ENCODE measurements at regions not wholly inside any gene's neighbourhood (a gene's known extent, or its start where the extent isn't known, plus 50 kb on each side); places are given as distances from the start of the nearest gene placed in this dataset.

DNA sequence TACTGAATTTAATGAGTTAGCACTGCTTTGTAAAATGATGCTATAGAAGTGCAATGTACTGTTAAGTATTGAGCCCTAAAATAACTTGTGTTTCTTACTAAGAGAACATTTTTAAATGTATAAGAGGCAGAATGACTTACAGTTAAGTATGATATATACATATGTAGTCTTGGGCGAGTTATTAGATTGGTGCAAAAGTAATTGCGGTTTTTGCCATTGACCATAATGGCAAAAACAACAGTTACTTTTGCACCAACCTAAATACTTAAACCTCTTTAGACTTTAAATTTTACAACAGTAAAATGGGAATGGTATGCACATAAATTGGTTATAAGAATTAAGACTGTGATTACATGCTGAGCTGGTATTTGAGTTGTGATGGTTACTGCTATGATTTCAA, 79.8 kb downstream of the CNTN3 start:
- Mint-ChIP-seq H3K4me1 (ENCODE audit: low read depth, unreplicated experiment) (peaks cover 9% of the 10 kb centered on the region), H3K27ac (ENCODE audit: unreplicated experiment) (no peak overlapping the region), H3K9me3 (ENCODE audit: unreplicated experiment) (no peaks in the 10 kb centered on the region), H3K27me3 (ENCODE audit: insufficient read depth, unreplicated experiment) (peaks cover 5% of the 10 kb centered on the region), H3K4me3 (ENCODE audit: unreplicated experiment) (no peak overlapping the region), H3K36me3 (ENCODE audit: insufficient read depth, unreplicated experiment) (no peaks in the 10 kb centered on the region)
- POLR2A ChIA-PET = no interaction called here
- Histone ChIP-seq H3K9me3 (no peaks in the 10 kb centered on the region), H3K27me3 (replicated peaks; ENCODE audit: control insufficient read depth, insufficient read depth, low read length) (no peaks in the 10 kb centered on the region), H3K4me3 (ENCODE audit: low read depth, low read length) (no peak overlapping the region), H3K36me3 (ENCODE audit: control insufficient read depth, insufficient read depth, low read length) (no peaks in the 10 kb centered on the region), H3K4me1 (no peaks in the 10 kb centered on the region)
- intact Hi-C loops (cut with micrococcal nuclease; ENCODE audit: unreplicated experiment) = no loop called here
- CTCF ChIA-PET = no interaction called here
- TF ChIP-seq, protein P1, sequence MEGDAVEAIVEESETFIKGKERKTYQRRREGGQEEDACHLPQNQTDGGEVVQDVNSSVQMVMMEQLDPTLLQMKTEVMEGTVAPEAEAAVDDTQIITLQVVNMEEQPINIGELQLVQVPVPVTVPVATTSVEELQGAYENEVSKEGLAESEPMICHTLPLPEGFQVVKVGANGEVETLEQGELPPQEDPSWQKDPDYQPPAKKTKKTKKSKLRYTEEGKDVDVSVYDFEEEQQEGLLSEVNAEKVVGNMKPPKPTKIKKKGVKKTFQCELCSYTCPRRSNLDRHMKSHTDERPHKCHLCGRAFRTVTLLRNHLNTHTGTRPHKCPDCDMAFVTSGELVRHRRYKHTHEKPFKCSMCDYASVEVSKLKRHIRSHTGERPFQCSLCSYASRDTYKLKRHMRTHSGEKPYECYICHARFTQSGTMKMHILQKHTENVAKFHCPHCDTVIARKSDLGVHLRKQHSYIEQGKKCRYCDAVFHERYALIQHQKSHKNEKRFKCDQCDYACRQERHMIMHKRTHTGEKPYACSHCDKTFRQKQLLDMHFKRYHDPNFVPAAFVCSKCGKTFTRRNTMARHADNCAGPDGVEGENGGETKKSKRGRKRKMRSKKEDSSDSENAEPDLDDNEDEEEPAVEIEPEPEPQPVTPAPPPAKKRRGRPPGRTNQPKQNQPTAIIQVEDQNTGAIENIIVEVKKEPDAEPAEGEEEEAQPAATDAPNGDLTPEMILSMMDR (IDR thresholded peaks at IDR 0.05; ENCODE audit: insufficient read depth in 1 of 2, low read depth in 1 of 2, low read length in 1 of 2, severe bottlenecking in 1 of 2, unreplicated experiment in 1 of 2) = no peak
- DNase-seq = no peak
- BruUV-seq (replicated peaks) = no TSS peak

DNA sequence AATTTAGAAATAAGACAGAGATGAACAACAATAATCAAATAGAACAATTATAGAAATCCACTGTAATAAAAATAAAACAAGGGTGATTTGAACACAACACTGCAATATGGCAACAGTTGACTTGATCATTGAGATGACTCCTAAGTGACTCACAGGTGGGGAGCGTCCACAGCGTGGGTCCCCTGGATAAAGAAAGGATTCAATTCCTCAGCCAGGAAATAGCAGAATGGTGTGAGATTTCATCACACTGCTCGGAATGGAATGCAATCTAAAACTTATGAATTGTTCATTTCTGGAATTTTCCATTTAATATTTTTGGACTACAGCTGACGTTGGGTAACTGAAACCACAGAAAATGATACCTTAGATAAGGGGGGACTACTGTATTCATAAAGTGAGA, 82.0 kb downstream of the CNTN3 start:
- TF ChIP-seq, protein P1 (IDR thresholded peaks at IDR 0.05; ENCODE audit: insufficient read depth in 1 of 2, low read depth in 1 of 2, low read length in 1 of 2, severe bottlenecking in 1 of 2, unreplicated experiment in 1 of 2) = no peak
- no peak for DNase-seq
- H3K4me1 ChIP-seq = no peaks in the 10 kb centered on the region
- intact Hi-C loops (cut with micrococcal nuclease; ENCODE audit: unreplicated experiment) = no loop called here
- Mint-ChIP-seq H3K36me3 (ENCODE audit: insufficient read depth, unreplicated experiment) (no peaks in the 10 kb centered on the region), H3K27me3 (ENCODE audit: insufficient read depth, unreplicated experiment) (peaks cover 3% of the 10 kb centered on the region), H3K27ac (ENCODE audit: unreplicated experiment) (no peak overlapping the region), H3K9me3 (ENCODE audit: unreplicated experiment) (no peaks in the 10 kb centered on the region), H3K4me1 (ENCODE audit: low read depth, unreplicated experiment) (peaks cover 9% of the 10 kb centered on the region), H3K4me3 (ENCODE audit: unreplicated experiment) (no peak overlapping the region)
- H3K9me3 ChIP-seq = no peaks in the 10 kb centered on the region
- no peak overlapping the region for H3K4me3 ChIP-seq (ENCODE audit: low read depth, low read length)
- H3K27me3 ChIP-seq (replicated peaks; ENCODE audit: control insufficient read depth, insufficient read depth, low read length) = no peaks in the 10 kb centered on the region
- ChIA-PET CTCF (no interaction called here), POLR2A (no interaction called here)
- no peaks in the 10 kb centered on the region for H3K36me3 ChIP-seq (ENCODE audit: control insufficient read depth, insufficient read depth, low read length)
- no TSS peak for BruUV-seq (replicated peaks)

DNA sequence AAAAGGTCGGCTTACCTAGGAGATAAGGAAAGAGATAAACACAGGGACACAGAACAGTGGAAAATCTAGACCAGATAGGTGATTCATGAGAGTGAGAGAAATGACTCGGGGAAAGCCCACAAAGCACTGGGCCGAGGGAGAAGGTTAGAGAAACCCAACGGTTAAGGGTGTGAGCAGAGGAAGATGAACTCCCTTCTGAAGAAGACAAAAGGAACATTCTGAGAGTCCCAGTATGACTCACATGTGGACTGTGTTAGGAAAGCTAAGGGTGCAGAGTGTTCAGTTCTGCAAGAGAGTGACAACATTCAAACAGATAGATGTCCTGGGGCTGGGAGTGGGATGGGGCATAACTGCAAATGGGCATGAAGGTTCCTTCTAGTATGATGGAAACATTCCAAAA, 83.0 kb downstream of the CNTN3 start:
- Mint-ChIP-seq H3K27ac (ENCODE audit: unreplicated experiment) (no peak overlapping the region), H3K4me1 (ENCODE audit: low read depth, unreplicated experiment) (peaks cover 9% of the 10 kb centered on the region)
- intact Hi-C loops (cut with micrococcal nuclease; ENCODE audit: unreplicated experiment) = no loop called here

More for the DNA sequence above, 83.0 kb downstream of the CNTN3 start:
- CTCF ChIA-PET = no interaction called here
- Histone ChIP-seq H3K36me3 (ENCODE audit: control insufficient read depth, insufficient read depth, low read length) (no peaks in the 10 kb centered on the region), H3K27me3 (replicated peaks; ENCODE audit: control insufficient read depth, insufficient read depth, low read length) (no peaks in the 10 kb centered on the region), H3K4me1 (no peaks in the 10 kb centered on the region), H3K4me3 (ENCODE audit: low read depth, low read length) (no peak overlapping the region), H3K9me3 (no peaks in the 10 kb centered on the region)
- Mint-ChIP-seq H3K27me3 (ENCODE audit: insufficient read depth, unreplicated experiment) (peaks cover 2% of the 10 kb centered on the region), H3K4me3 (ENCODE audit: unreplicated experiment) (no peak overlapping the region), H3K9me3 (ENCODE audit: unreplicated experiment) (no peaks in the 10 kb centered on the region), H3K36me3 (ENCODE audit: insufficient read depth, unreplicated experiment) (no peaks in the 10 kb centered on the region)
- BruUV-seq (replicated peaks) = no TSS peak
- POLR2A ChIA-PET = no interaction called here
- DNase-seq = no peak
- TF ChIP-seq, protein P1 (IDR thresholded peaks at IDR 0.05; ENCODE audit: insufficient read depth in 1 of 2, low read depth in 1 of 2, low read length in 1 of 2, severe bottlenecking in 1 of 2, unreplicated experiment in 1 of 2) = no peak

All from Caco-2 (cell line).